SK-N-MC (cell line): ENCODE measurements at regions not wholly inside any gene's neighbourhood (a gene's known extent, or its start where the extent isn't known, plus 50 kb on each side); places are given as distances from the start of the nearest gene placed in this dataset.

Source experiments
- DNase-seq: peaks from one replicate; pipeline ENCODE4 v3.0.0-alpha.2; 2011; ENCODE audit warnings: low read depth, low spot score
- H3K27ac ChIP-seq: fragments of 200-600 bp; sonication (generic); 2 replicates; pipeline ENCODE4 v1.5.1; 2016; ENCODE audit warnings: mixed run types
- H3K36me3 ChIP-seq: fragments of 200-600 bp; sonication (generic); 2 replicates; pipeline ENCODE4 v1.6.1; 2017; ENCODE audit warnings: antibody characterized with exemption, low read length, mixed read lengths; ENCODE audit not compliant: insufficient read depth
- H3K4me3 ChIP-seq: fragments of 200-600 bp; sonication (generic); 2 replicates; pipeline ENCODE4 v1.5.1; 2016
- H3K9ac ChIP-seq: fragments of 200-600 bp; sonication (generic); 2 replicates; pipeline ENCODE4 v1.8.0; 2017; ENCODE audit warnings: mixed run types, mixed read lengths; ENCODE audit not compliant: insufficient read length
- H3K9me3 ChIP-seq: fragments of 200-600 bp; sonication (generic); 2 replicates; pipeline ENCODE4 v1.6.1; 2017; ENCODE audit warnings: low read depth, mild to moderate bottlenecking, antibody characterized with exemption, low read length, moderate library complexity, mixed read lengths
- EZH2 ChIP-seq: fragments of 200-600 bp; sonication (generic); IDR thresholded peaks from one replicate; pipeline ENCODE4 v1.6.1; 2017; ENCODE audit warnings: antibody characterized with exemption
- FOXP2 ChIP-seq: optimal IDR thresholded peaks from 2 replicates; pipeline ENCODE3; 2011; ENCODE audit warnings: mild to moderate bottlenecking, moderate library complexity; ENCODE audit not compliant: insufficient read depth; ENCODE audit errors: extremely low read length, control extremely low read depth
- POLR2AphosphoS5 ChIP-seq: IDR thresholded peaks from 2 replicates; pipeline ENCODE4 v1.6.1; 2012; ENCODE audit warnings: mild to moderate bottlenecking, low read depth, low read length, borderline replicate concordance

DNA sequence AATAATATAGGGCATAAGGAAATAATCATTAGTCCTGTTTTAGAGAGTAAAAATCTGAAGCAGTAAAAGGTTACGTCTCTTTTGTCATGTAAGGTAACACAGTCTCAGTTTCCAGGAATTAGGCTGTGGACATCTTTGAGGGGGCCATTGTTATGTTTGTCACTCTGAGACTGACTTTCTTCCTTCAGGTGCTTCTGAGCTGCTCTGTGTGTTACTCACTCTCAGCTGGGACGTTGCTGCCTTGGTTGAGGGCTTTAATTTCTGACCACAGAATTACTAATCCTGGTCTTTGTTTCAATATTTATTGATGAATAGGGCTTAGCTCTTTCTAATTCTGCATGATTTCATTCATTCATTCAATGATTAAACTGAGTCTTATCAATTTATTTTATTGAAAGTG, 55.9 kb upstream of the SLC38A11 start:
- H3K9me3 ChIP-seq, result no peaks in the 10 kb centered on the region
- H3K27ac ChIP-seq, result no peak overlapping the region
- H3K9ac ChIP-seq, result no peak overlapping the region
- H3K4me3 ChIP-seq, result no peak overlapping the region
- TF ChIP-seq EZH2 (no peak), POLR2AphosphoS5 (no peak), FOXP2 (no peak)
- no peak for DNase-seq
- H3K36me3 ChIP-seq, result no peaks in the 10 kb centered on the region

- TF ChIP-seq FOXP2, result no peak
- no peak for TF ChIP-seq POLR2AphosphoS5
- no peak for TF ChIP-seq EZH2
- Histone ChIP-seq H3K4me3 (no peak overlapping the region), H3K27ac (no peak overlapping the region)
Measured at GRCh38 chr2:165010556-165010955, 55.2 kb upstream of the SLC38A11 start.

GRCh38 chr2:165009466-165009865, 54.1 kb upstream of the SLC38A11 start:
- H3K36me3 ChIP-seq, result no peaks in the 10 kb centered on the region
- no peak overlapping the region for H3K27ac ChIP-seq
- no peak for DNase-seq
- no peak overlapping the region for H3K4me3 ChIP-seq
- no peak overlapping the region for H3K9ac ChIP-seq
- no peak for TF ChIP-seq POLR2AphosphoS5
- no peak for TF ChIP-seq FOXP2
- no peak for TF ChIP-seq EZH2
- no peaks in the 10 kb centered on the region for H3K9me3 ChIP-seq

More at GRCh38 chr2:165010556-165010955, 55.2 kb upstream of the SLC38A11 start:
- no peaks in the 10 kb centered on the region for H3K9me3 ChIP-seq
- H3K9ac ChIP-seq, result no peak overlapping the region
- no peak for DNase-seq
- H3K36me3 ChIP-seq, result no peaks in the 10 kb centered on the region

GRCh38 chr2:165008730-165009315, 53.5 kb upstream of the SLC38A11 start:
- DNase-seq, result no peak
- no peak overlapping the region for H3K27ac ChIP-seq
- no peaks in the 10 kb centered on the region for H3K36me3 ChIP-seq
- H3K9ac ChIP-seq, result no peak overlapping the region
- no peak overlapping the region for H3K4me3 ChIP-seq
- no peak for TF ChIP-seq POLR2AphosphoS5
- TF ChIP-seq FOXP2, result no peak
- no peak for TF ChIP-seq EZH2
- H3K9me3 ChIP-seq, result no peaks in the 10 kb centered on the region

DNA sequence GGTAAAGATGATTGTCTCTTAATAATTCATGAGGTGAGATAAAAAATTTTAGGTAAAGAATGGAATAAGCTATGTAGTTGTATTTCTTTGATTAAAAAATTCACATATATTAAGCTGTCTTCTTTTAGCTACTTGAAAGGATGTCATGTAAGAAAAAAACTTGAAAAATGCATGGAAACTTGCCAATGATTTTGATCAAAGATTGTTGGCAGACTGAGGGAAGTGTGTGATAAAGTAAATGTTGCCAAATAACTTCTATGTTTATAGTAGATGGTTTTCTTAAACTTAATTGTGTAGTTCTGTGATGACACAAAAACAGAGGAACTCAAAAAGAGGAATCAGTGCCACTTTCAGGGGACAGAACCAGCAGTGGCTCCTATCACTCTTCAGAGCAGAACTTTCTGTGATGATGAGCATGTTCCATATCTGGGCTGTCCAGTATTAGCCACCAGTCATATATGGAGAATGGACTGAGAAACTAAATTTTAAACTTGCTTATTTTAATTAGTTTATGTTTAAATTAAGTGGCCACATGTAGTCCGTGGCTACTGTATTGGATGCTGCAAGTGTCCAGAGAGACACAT, 51.9 kb upstream of the SLC38A11 start:
- no peaks in the 10 kb centered on the region for H3K9me3 ChIP-seq
- H3K27ac ChIP-seq, result no peak overlapping the region
- H3K9ac ChIP-seq, result no peak overlapping the region
- no peak for TF ChIP-seq EZH2
- TF ChIP-seq FOXP2, result no peak
- no peak for TF ChIP-seq POLR2AphosphoS5
- DNase-seq, result no peak
- no peaks in the 10 kb centered on the region for H3K36me3 ChIP-seq
- H3K4me3 ChIP-seq, result no peak overlapping the region
